Kidney (tissue), 13 donors: ENCODE measurements at regions not wholly inside any gene's neighbourhood (a gene's known extent, or its start where the extent isn't known, plus 50 kb on each side); places are given as distances from the start of the nearest gene placed in this dataset.

Experiments used
- DNase-seq, 5 donors: peaks; one replicate each; pipeline ENCODE4 v3.0.0-alpha.2; 2013 to 2020
- FAIRE-seq: peaks from 2 replicates; lab custom pipeline; 2012; peaks lifted over from hg19 to GRCh38; lab: Jason Lieb, UNC
- H3K27ac ChIP-seq, 2 donors: one replicate each; pipeline ENCODE4 v1.7.0; 2013; ENCODE audit warnings: low read depth in 2 of 2, low read length in 2 of 2, inconsistent platforms in 1 of 2
- H3K27me3 ChIP-seq: one replicate; pipeline ENCODE4 v1.7.1; 2013; ENCODE audit warnings: low read length, inconsistent platforms; ENCODE audit not compliant: control insufficient read depth, insufficient read depth
- H3K36me3 ChIP-seq, 3 donors: one replicate each; pipeline versions ENCODE4 v1.7.0 to v1.7.1; 2013; ENCODE audit warnings: low read length in 3 of 3, control low read depth in 1 of 3, inconsistent platforms in 1 of 3; ENCODE audit not compliant: insufficient read depth in 3 of 3, control insufficient read depth in 2 of 3
- H3K4me1 ChIP-seq, 3 donors: one replicate each; pipeline versions ENCODE4 v1.7.0 to v1.7.1; 2013; ENCODE audit warnings: low read length in 3 of 3, inconsistent platforms in 1 of 3, low read depth in 1 of 3; ENCODE audit not compliant: control insufficient read depth in 2 of 3, insufficient read depth in 2 of 3
- H3K4me3 ChIP-seq, 3 donors: one replicate each; pipeline versions ENCODE4 v1.7.0 to v1.8.1; 2013; ENCODE audit warnings: low read length in 3 of 3, control low read depth in 1 of 3, inconsistent platforms in 1 of 3
- H3K9ac ChIP-seq, 3 donors: one replicate each; pipeline versions ENCODE4 v1.7.0 to v1.7.1; 2013; ENCODE audit warnings: low read length in 3 of 3, control low read depth in 1 of 3, inconsistent platforms in 1 of 3
- H3K9me3 ChIP-seq, 3 donors: one replicate each; pipeline versions ENCODE4 v1.7.0 to v1.7.1; 2013; ENCODE audit warnings: low read length in 3 of 3, control low read depth in 1 of 3, inconsistent platforms in 1 of 3; ENCODE audit not compliant: control insufficient read depth in 2 of 3, insufficient read depth in 1 of 3
- CTCF ChIP-seq: IDR thresholded peaks from 3 replicates; pipeline ENCODE4 v1.5.1; 2012; ENCODE audit warnings: mild to moderate bottlenecking, moderate library complexity, borderline replicate concordance; ENCODE audit not compliant: insufficient read depth; ENCODE audit errors: extremely low read depth
- intact Hi-C: fragments of 100-400 bp; cut with DNase I; formaldehyde crosslinking; loops from one replicate; pipeline ENCODE4 v1.11.1; 2022
- donor health status: control.
- donor health status: control.
- donor health status: control.
- donor health status: control.
- donor health status: control.
- donor health status: DM: yes; HTN: yes; CAD: no.
- donor health status: Normal renal cell carcinoma (clear cell type).

GRCh38 chr4:175378372-175378771 lies 433.7 kb downstream of the GPM6A start:
- Histone ChIP-seq H3K9me3 (no peaks in the 10 kb centered on the region), H3K27me3 (no peaks in the 10 kb centered on the region), H3K27ac (no peak overlapping the region), H3K4me3 (no peak overlapping the region), H3K4me1 (no peaks in the 10 kb centered on the region), H3K9ac (no peak overlapping the region), H3K36me3 (no peaks in the 10 kb centered on the region)
- FAIRE-seq (no peak), DNase-seq (no peak)
- no peak for TF ChIP-seq CTCF
- intact Hi-C loops: no loop called here

- Histone ChIP-seq H3K9ac (no peak overlapping the region), H3K9me3 (no peaks in the 10 kb centered on the region), H3K36me3 (no peaks in the 10 kb centered on the region), H3K27me3 (no peaks in the 10 kb centered on the region), H3K27ac (no peak overlapping the region), H3K4me1 (no peaks in the 10 kb centered on the region), H3K4me3 (no peak overlapping the region)
- FAIRE-seq (no peak), DNase-seq (no peak)
- TF ChIP-seq CTCF: no peak
- intact Hi-C loops: no loop called here
Observed at GRCh38 chr4:175380841-175381240, 431.2 kb downstream of the GPM6A start.

GRCh38 chr4:175385797-175386196 lies 426.3 kb downstream of the GPM6A start:
- TF ChIP-seq CTCF: no peak
- Histone ChIP-seq H3K27me3 (no peaks in the 10 kb centered on the region), H3K9me3 (no peaks in the 10 kb centered on the region), H3K9ac (no peak overlapping the region), H3K4me1 (no peaks in the 10 kb centered on the region), H3K36me3 (no peaks in the 10 kb centered on the region), H3K4me3 (no peak overlapping the region), H3K27ac (no peak overlapping the region)
- intact Hi-C loops: no loop called here
- DNase-seq (no peak), FAIRE-seq (no peak)

GRCh38 chr4:175386776-175387507 lies 425.1 kb downstream of the GPM6A start:
- H3K9ac ChIP-seq: no peak overlapping the region
- intact Hi-C loops: no loop called here
- H3K27ac ChIP-seq: no peak overlapping the region
- no peak for TF ChIP-seq CTCF
- DNase-seq (no peak), FAIRE-seq (no peak)
- no peaks in the 10 kb centered on the region for H3K36me3 ChIP-seq
- H3K27me3 ChIP-seq: no peaks in the 10 kb centered on the region
- H3K9me3 ChIP-seq: no peaks in the 10 kb centered on the region
- H3K4me1 ChIP-seq: no peaks in the 10 kb centered on the region
- no peak overlapping the region for H3K4me3 ChIP-seq
